Astrocyte (in vitro differentiated cells and primary cell): ENCODE measurements at regions not wholly inside any gene's neighbourhood (a gene's known extent, or its start where the extent isn't known, plus 50 kb on each side); places are given as distances from the start of the nearest gene placed in this dataset.

Experiments used
- DNase-seq: peaks from one replicate; pipeline ENCODE4 v3.0.0-alpha.2; 2010; ENCODE audit warnings: low read depth
- FAIRE-seq: peaks from 2 replicates; lab custom pipeline; 2011; peaks lifted over from hg19 to GRCh38; lab: Jason Lieb, UNC
- H2AFZ ChIP-seq: 2 replicates; pipeline ENCODE4 v1.6.0; 2012; ENCODE audit warnings: low read depth, low read length, inconsistent platforms
- H3K27ac ChIP-seq: 2 replicates; pipeline ENCODE4 v1.5.1; 2011; ENCODE audit warnings: low read depth, low read length, inconsistent platforms
- H3K27me3 ChIP-seq: 2 replicates; pipeline ENCODE4 v1.6.0; 2011; ENCODE audit warnings: low read length, inconsistent platforms; ENCODE audit not compliant: insufficient read depth
- H3K36me3 ChIP-seq: 2 replicates; pipeline ENCODE4 v1.5.1; 2011; ENCODE audit warnings: low read length, inconsistent platforms; ENCODE audit not compliant: insufficient read depth
- H3K4me1 ChIP-seq: 2 replicates; pipeline ENCODE4 v1.5.1; 2011; ENCODE audit warnings: low read length, inconsistent platforms; ENCODE audit not compliant: insufficient read depth
- H3K4me2 ChIP-seq: 2 replicates; pipeline ENCODE4 v1.6.0; 2012; ENCODE audit warnings: low read length, inconsistent platforms
- H3K4me3 ChIP-seq: 2 replicates; pipeline ENCODE4 v1.5.1; 2011; ENCODE audit warnings: low read depth, mild to moderate bottlenecking, low read length, inconsistent platforms; ENCODE audit not compliant: insufficient read depth
- H3K79me2 ChIP-seq: 2 replicates; pipeline ENCODE4 v1.6.0; 2012; ENCODE audit warnings: mild to moderate bottlenecking, low read length, inconsistent platforms; ENCODE audit not compliant: insufficient read depth
- H3K9ac ChIP-seq: 2 replicates; pipeline ENCODE4 v1.6.0; 2012; ENCODE audit warnings: mild to moderate bottlenecking, low read length, inconsistent platforms
- H3K9me3 ChIP-seq: 2 replicates; pipeline ENCODE4 v1.5.1; 2012; ENCODE audit warnings: low read depth, mild to moderate bottlenecking, low read length, inconsistent platforms; ENCODE audit not compliant: insufficient read depth
- H4K20me1 ChIP-seq: 2 replicates; pipeline ENCODE4 v1.6.0; 2012; ENCODE audit warnings: low read length, inconsistent platforms; ENCODE audit not compliant: insufficient read depth
- H3K27ac Mint-ChIP-seq: one replicate; pipeline ENCODE4 v1.8.0; 2021; ENCODE audit warnings: mild to moderate bottlenecking, mixed read lengths; ENCODE audit not compliant: unreplicated experiment
- H3K27me3 Mint-ChIP-seq: one replicate; pipeline ENCODE4 v1.8.0; 2021; ENCODE audit warnings: low read depth, mixed read lengths; ENCODE audit not compliant: unreplicated experiment
- H3K36me3 Mint-ChIP-seq: one replicate; pipeline ENCODE4 v1.8.0; 2021; ENCODE audit warnings: low read depth, mixed read lengths; ENCODE audit not compliant: unreplicated experiment
- H3K4me1 Mint-ChIP-seq: one replicate; pipeline ENCODE4 v1.8.0; 2021; ENCODE audit warnings: low read depth, mixed read lengths; ENCODE audit not compliant: unreplicated experiment
- H3K4me3 Mint-ChIP-seq: one replicate; pipeline ENCODE4 v1.8.0; 2021; ENCODE audit warnings: mild to moderate bottlenecking, moderate library complexity, mixed read lengths; ENCODE audit not compliant: unreplicated experiment
- H3K9me3 Mint-ChIP-seq: one replicate; pipeline ENCODE4 v1.8.0; 2021; ENCODE audit warnings: mild to moderate bottlenecking, mixed read lengths; ENCODE audit not compliant: unreplicated experiment
- CTCF ChIP-seq: IDR thresholded peaks from 2 replicates; pipeline ENCODE4 v1.5.1; 2011; ENCODE audit warnings: low read depth, mild to moderate bottlenecking, inconsistent platforms, low read length, moderate library complexity; ENCODE audit not compliant: insufficient read depth
- EZH2 ChIP-seq: IDR thresholded peaks from 2 replicates; pipeline ENCODE4 v1.6.1; 2012; ENCODE audit warnings: mild to moderate bottlenecking, low read length, inconsistent platforms; ENCODE audit not compliant: insufficient read depth

- no peaks in the 10 kb centered on the region for H3K27me3 Mint-ChIP-seq
- Histone ChIP-seq H3K9ac (no peak overlapping the region), H4K20me1 (no peaks in the 10 kb centered on the region), H3K27ac (no peak overlapping the region), H2AFZ (no peak overlapping the region), H3K9me3 (no peaks in the 10 kb centered on the region), H3K27me3 (no peaks in the 10 kb centered on the region), H3K79me2 (no peaks in the 10 kb centered on the region), H3K4me2 (no peak overlapping the region), H3K4me1 (no peaks in the 10 kb centered on the region), H3K36me3 (no peaks in the 10 kb centered on the region), H3K4me3 (no peak overlapping the region)
- H3K4me3 Mint-ChIP-seq, result no peak overlapping the region
- TF ChIP-seq CTCF (no peak), EZH2 (no peak)
- DNase-seq (no peak), FAIRE-seq (no peak)
- H3K9me3 Mint-ChIP-seq, result peaks cover 2% of the 10 kb centered on the region
- H3K27ac Mint-ChIP-seq, result no peak overlapping the region
- no peaks in the 10 kb centered on the region for H3K36me3 Mint-ChIP-seq
- H3K4me1 Mint-ChIP-seq, result peaks cover 6% of the 10 kb centered on the region
These were observed 1339.6 kb upstream of the LRRTM1 start for GRCh38 chr2:81644189-81644588.

GRCh38 chr2:81624825-81625224 is 1320.3 kb upstream of the LRRTM1 start:
- FAIRE-seq (no peak), DNase-seq (no peak)
- no peak overlapping the region for H3K9ac ChIP-seq
- H3K27ac ChIP-seq, result no peak overlapping the region
- Mint-ChIP-seq H3K4me3 (no peak overlapping the region), H3K27ac (no peak overlapping the region), H3K4me1 (no peaks in the 10 kb centered on the region), H3K27me3 (no peaks in the 10 kb centered on the region), H3K36me3 (no peaks in the 10 kb centered on the region), H3K9me3 (no peaks in the 10 kb centered on the region)
- no peak overlapping the region for H3K4me2 ChIP-seq
- no peaks in the 10 kb centered on the region for H3K27me3 ChIP-seq
- no peaks in the 10 kb centered on the region for H3K79me2 ChIP-seq
- H3K4me3 ChIP-seq, result no peak overlapping the region
- H2AFZ ChIP-seq, result no peak overlapping the region
- no peaks in the 10 kb centered on the region for H3K36me3 ChIP-seq
- no peaks in the 10 kb centered on the region for H3K4me1 ChIP-seq
- H3K9me3 ChIP-seq, result no peaks in the 10 kb centered on the region
- TF ChIP-seq EZH2 (no peak), CTCF (no peak)
- H4K20me1 ChIP-seq, result no peaks in the 10 kb centered on the region

GRCh38 chr2:81600088-81600487 is 1295.5 kb upstream of the LRRTM1 start:
- Mint-ChIP-seq H3K36me3 (no peaks in the 10 kb centered on the region), H3K4me3 (no peak overlapping the region), H3K9me3 (no peaks in the 10 kb centered on the region), H3K4me1 (no peaks in the 10 kb centered on the region), H3K27me3 (no peaks in the 10 kb centered on the region), H3K27ac (no peak overlapping the region)
- H2AFZ ChIP-seq, result no peak overlapping the region
- H3K27me3 ChIP-seq, result no peaks in the 10 kb centered on the region
- FAIRE-seq, result no peak
- no peak overlapping the region for H3K4me3 ChIP-seq
- no peaks in the 10 kb centered on the region for H3K4me1 ChIP-seq
- H3K27ac ChIP-seq, result no peak overlapping the region
- H3K79me2 ChIP-seq, result no peaks in the 10 kb centered on the region
- TF ChIP-seq CTCF (no peak), EZH2 (no peak)
- no peaks in the 10 kb centered on the region for H4K20me1 ChIP-seq
- H3K9me3 ChIP-seq, result peaks cover 2% of the 10 kb centered on the region
- no peak overlapping the region for H3K9ac ChIP-seq
- no peak for DNase-seq
- H3K4me2 ChIP-seq, result no peak overlapping the region
- no peaks in the 10 kb centered on the region for H3K36me3 ChIP-seq
